Fibroblast of skin of right quadriceps (primary cell): ENCODE measurements at regions not wholly inside any gene's neighbourhood (a gene's known extent, or its start where the extent isn't known, plus 50 kb on each side); places are given as distances from the start of the nearest gene placed in this dataset.
"Not testable (repeated sequence)": the region's sequence is repeated elsewhere in the genome, so short reads cannot be mapped to it uniquely, and the experiment has no call there.

Source experiments
- DNase-seq: peaks from one replicate; pipeline ENCODE4 v3.0.0-alpha.2; 2013

DNA sequence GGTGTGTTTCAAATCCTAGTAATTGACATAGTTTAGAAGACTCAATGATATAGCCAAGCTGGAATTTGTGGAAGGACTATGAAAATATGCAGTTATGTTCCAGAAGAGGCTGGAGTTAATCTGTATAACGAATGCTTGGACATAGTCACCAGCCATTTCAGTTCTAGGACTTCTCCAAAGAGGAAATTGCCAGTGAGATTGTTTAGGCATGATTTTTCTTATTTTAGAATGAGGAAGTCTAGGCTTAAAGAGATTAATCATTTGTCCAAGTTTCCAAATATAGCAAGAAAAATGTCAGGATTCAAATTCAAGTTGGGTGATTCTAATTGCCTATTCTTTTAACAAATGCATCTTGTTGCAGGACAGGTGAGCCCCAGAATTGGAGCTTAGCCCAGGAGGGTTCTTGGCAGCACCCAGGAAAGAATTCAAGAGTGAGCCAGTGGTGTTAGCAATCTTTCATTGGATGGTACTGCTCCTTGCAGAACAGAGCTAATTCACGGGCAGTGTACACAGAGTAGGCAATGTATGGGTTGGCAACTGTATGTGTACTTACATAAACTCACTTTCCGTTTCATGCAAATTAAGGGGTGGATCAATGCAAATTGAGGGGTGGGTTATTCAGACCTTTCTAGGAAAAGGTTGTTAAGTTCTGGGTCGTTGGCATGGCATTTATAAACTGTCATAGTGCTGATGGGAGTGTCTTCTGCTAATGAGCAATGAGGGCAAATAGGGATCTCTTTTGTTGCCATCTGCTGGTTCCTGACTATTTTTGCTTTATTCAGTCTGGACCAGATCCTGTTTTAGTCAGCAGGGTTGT lies 763.1 kb upstream of the SLITRK1 start:
- peak; percentile 91 for DNase-seq

DNA sequence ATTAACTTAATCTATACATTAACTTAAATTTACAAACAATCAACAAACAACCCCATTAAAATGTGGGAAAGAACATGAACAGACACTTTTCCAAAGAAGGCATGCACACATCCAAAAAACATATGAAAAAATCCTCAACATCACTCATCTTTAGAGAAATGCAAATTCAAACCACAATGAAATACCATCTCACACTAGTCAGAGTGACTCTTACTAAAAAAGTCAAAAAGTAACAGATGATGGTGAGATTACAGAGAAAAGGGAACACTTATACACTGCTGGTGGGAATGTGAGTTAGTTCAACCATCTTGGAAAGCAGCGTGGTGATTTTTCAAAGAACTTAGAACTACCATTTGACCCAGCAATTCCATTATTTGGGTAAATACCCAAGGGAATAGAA lies 759.2 kb upstream of the SLITRK1 start:
- DNase-seq = peak; percentile 67

DNA sequence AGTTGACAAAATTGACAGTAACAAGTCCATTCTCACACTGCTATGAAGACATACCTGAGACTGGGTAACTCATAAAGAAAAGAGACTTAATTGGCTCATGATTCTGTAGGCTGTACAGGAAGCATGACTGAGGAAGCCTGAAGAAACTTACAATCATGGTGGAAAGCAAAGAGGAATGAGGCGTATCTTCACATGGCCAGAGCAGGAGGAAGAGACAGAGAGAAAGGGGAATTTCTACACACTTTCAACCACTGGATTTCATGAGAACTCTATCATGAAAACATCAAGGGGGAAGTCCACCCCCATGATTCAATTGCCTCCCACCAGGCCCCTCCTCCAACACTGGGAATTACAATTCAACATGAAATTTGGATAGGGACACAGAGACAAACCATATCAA lies 758.4 kb upstream of the SLITRK1 start:
- no peak for DNase-seq

GRCh38 chr13:84630476-84630875 lies 748.2 kb upstream of the SLITRK1 start:
- no peak for DNase-seq

DNA sequence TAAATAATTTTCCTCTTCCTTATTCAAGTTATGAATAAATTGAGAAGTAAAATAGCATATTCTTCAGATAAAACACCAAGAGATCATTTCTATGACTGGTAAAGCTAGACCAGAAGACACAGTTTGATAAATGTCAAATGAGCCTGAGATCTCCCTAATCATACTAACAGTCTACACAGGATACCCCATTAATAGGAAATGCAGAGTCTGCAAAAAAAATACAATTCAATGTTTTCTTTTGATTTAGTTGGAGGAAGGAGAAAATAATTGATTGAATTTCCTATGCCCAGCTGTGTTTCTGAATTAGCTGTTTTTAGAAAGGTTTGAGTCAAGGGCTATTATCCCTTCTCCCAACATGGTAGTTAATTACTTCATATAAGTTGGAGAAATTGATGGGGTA lies 734.6 kb upstream of the SLITRK1 start:
- no peak for DNase-seq

- DNase-seq = peak; percentile 68
Measured at GRCh38 chr13:84609716-84610115, 727.4 kb upstream of the SLITRK1 start.

DNA sequence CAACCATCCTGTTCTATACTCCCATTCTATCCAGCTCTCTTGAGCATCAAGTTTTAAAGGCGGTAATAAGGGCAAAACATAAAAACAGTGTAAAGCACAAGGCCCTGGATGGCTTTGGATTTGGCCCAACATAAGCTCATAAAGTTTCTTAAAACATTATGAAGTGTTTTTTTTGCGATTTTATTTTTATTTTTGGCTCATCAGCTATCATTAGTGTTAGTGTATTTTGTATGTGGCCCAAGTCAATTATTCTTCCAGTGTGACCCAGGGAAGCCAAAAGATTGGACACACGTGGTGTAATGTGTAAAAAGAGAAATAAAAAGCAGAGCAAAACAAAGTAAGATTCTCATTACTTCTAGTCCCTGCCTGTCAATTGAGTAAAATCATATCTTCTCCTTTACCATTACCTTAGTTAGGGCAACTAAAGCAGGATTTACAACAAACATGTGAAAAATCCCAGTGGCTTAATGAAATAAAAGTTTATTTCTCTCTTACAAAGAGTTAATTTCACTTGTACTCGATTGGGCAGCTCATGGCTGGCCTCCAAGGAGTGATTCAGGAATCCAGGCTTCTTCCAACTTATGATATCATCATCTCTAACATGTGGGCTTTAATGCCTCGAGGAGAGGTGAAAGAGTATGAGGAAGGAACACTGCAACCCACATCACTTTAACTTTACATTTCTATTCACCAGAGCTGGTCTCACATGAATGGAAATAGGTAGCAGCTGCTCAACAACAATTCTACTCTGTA lies 725.2 kb upstream of the SLITRK1 start:
- peak; percentile 79 for DNase-seq

GRCh38 chr13:84606616-84607015 lies 724.3 kb upstream of the SLITRK1 start:
- no peak for DNase-seq

GRCh38 chr13:84605927-84606326 lies 723.7 kb upstream of the SLITRK1 start:
- DNase-seq = no peak

DNA sequence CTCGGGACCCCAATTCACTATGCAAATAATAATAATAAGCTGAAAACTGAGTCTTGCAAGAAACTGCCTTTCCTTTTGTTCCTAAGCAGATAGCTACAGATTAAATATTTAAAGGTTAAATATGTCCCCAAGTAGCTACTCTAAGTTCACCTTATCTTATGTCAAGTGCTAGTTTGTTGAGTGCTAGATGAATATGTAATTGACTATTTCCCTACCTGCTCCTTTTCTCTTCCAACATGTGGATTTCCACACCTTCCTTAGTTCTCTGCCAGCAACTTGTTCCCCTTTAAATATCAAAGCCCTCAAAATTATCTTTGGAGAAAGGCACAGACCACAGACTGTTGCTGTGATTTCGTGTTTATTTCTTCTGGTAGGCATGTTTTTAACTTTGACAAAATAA lies 709.2 kb upstream of the SLITRK1 start:
- no peak for DNase-seq

DNA sequence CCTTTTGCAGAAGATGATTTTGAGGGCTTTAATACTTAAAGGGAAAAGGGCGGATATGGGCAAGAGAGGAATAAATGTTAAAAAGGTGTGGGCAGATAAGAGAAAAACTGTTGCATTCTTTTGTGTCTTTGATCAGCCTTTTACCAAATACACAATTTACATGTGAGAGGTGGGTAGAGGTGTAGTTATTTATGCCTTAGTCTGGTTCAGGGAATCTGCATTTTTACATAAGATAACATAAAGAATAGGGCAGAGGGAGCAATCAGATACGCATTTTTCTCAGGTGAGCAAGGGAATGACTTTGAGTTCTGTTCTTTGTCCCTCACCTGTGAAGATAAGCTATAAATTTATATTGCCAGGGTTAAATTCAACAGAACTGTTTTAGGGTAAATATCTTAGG lies 708.4 kb upstream of the SLITRK1 start:
- no peak for DNase-seq

GRCh38 chr13:84588023-84588422 lies 705.7 kb upstream of the SLITRK1 start:
- no peak for DNase-seq

DNA sequence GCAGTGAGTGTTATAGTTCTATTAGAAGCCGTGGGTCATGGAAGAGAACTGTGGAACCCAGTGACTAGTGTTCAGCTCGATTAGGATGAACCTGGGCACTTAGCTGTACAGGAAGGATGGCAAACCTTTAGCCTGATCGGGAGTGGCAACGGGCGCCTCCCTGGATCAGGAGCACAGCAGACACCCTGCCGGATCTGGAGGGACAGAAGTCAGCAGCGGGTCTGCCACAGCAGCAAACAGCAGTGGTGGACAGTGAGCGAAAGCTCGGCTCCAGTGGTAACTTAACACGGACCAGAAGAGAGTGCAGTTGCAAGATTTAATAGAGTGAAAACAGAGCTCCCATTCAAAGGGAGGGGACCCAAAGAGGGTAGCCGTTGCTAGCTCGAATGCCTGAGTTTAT lies 697.6 kb upstream of the SLITRK1 start:
- DNase-seq = not testable (repeated sequence)

GRCh38 chr13:84574851-84575250 lies 692.6 kb upstream of the SLITRK1 start:
- DNase-seq = peak; percentile 39

DNA sequence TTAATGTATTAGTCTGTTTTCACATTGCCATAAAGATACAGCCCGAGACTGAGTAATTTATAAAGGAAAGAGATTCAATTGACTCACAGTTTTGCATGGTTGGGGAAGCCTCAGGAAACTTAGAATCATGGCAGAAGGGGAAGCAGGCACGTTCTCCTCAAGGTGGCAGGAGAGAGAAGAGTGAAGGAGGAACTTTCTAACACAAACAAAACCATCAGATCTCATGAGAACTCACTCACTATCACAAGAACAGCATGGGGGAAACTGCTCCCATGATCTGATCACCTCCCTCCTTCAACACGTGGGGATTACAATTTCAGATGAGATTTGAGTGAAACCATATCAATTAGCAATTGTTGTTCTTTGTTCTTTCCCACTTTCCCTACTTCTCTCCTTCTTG lies 689.0 kb upstream of the SLITRK1 start:
- DNase-seq = no peak

DNA sequence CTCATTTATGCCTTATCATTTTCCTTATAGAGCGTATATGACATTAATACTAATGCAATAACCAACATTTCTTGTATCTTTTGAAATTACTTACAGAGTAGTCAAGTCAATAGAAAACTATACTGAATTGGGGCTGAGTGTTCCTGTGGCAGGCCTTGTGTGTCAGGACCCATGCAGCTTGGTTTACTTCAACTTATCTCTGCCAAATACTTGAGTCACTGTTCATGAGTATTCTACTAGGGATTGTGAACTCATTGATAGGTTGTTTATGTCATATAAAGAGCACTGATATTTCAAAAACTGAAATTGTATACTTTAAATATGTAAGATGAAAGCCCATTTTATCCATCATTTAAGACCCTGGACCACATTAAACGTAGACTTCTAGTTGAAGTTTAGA lies 688.6 kb upstream of the SLITRK1 start:
- DNase-seq = no peak

DNA sequence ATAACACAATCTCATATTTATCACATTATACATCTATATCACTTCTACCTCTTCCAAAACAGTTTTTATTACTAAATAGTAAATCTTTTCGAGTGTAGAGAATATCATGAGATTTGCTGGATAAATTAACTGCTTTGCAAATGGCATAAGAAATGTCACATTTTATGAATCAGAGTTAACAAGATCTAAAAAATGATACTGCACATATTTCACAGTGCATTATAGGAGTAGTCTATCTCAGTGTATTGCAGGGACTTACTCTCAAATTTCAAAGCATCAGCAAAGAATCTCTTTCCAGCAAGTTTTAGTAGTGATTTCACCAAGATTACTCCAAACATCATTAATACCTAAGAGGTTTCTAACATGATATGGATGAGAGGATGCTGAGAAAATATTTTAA lies 687.1 kb upstream of the SLITRK1 start:
- DNase-seq = peak; percentile 14

DNA sequence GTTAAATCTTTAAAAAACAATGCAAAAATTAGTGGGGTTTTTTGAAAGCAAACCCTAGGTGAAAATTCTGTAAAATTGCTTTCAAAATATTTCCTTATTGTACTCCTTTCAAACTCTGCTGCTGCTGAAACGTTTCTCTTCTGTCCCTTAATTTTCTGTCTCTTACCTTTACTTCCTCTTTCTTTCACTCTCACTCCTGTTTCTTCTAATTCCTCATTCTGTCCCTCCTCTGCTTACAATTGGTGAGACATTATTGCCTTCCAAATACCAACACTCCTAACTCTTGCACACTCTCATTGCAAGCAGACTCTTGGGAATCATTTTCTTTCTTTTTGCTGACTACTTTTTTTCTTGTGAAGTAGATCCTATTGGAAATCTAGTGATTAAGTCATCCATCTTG lies 685.6 kb upstream of the SLITRK1 start:
- no peak for DNase-seq

GRCh38 chr13:84566780-84567179 lies 684.5 kb upstream of the SLITRK1 start:
- no peak for DNase-seq

GRCh38 chr13:84563611-84564010 lies 681.3 kb upstream of the SLITRK1 start:
- DNase-seq = no peak

GRCh38 chr13:84553227-84553626 lies 671.0 kb upstream of the SLITRK1 start:
- DNase-seq = no peak

- no peak for DNase-seq
Measured at GRCh38 chr13:84543962-84544361, 661.7 kb upstream of the SLITRK1 start.

- DNase-seq = no peak
Measured at GRCh38 chr13:84542348-84542747, 660.1 kb upstream of the SLITRK1 start.

GRCh38 chr13:84536906-84537305 lies 654.6 kb upstream of the SLITRK1 start:
- DNase-seq = no peak
